AG09309 (cell line): ENCODE measurements at regions not wholly inside any gene's neighbourhood (a gene's known extent, or its start where the extent isn't known, plus 50 kb on each side); places are given as distances from the start of the nearest gene placed in this dataset.
"Not testable (repeated sequence)": the region's sequence is repeated elsewhere in the genome, so short reads cannot be mapped to it uniquely, and the experiment has no call there.

ENCODE experiments used
- DNase-seq: peaks from one replicate; pipeline ENCODE4 v3.0.0-alpha.2; 2010; ENCODE audit warnings: low read depth
- H3K4me3 ChIP-seq: 2 replicates; pipeline ENCODE4 v1.5.1; 2011; ENCODE audit warnings: mild to moderate bottlenecking, low read depth, low read length, moderate library complexity; ENCODE audit not compliant: control insufficient read depth
- TF ChIP-seq, protein P1 (sequence below): IDR thresholded peaks from 2 replicates; pipeline ENCODE4 v1.5.1; 2011; ENCODE audit warnings: mild to moderate bottlenecking, low read depth, low read length, inconsistent platforms; ENCODE audit not compliant: insufficient read depth, control insufficient read depth; ENCODE audit errors: missing control alignments

DNA sequence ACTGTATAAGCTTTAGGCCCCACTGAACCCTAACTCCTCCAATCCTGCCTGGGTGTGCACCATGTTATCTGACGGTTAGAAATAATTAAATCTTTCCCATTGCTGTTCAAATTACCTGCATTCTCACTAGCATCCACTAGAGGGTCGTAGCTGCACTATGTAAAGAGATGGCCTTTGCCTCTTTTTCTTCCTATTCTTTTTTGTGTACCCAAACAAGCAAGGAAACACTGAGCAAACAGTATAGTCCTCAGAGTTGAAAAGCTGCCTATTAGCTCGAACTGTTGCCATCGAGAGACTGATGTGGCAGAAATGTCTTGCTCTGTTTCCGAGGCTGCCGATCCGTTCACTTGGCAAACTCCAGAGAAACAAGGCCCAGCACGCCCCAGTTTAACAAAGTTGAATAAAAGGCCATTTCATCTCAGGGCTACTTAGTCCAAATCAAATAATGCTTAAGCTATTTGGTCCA, 163.8 kb upstream of the TRPM3 start:
- DNase-seq, result peak; percentile 29
- H3K4me3 ChIP-seq, result no peak overlapping the region
- TF ChIP-seq, protein P1, sequence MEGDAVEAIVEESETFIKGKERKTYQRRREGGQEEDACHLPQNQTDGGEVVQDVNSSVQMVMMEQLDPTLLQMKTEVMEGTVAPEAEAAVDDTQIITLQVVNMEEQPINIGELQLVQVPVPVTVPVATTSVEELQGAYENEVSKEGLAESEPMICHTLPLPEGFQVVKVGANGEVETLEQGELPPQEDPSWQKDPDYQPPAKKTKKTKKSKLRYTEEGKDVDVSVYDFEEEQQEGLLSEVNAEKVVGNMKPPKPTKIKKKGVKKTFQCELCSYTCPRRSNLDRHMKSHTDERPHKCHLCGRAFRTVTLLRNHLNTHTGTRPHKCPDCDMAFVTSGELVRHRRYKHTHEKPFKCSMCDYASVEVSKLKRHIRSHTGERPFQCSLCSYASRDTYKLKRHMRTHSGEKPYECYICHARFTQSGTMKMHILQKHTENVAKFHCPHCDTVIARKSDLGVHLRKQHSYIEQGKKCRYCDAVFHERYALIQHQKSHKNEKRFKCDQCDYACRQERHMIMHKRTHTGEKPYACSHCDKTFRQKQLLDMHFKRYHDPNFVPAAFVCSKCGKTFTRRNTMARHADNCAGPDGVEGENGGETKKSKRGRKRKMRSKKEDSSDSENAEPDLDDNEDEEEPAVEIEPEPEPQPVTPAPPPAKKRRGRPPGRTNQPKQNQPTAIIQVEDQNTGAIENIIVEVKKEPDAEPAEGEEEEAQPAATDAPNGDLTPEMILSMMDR, result peak; percentile 84

DNA sequence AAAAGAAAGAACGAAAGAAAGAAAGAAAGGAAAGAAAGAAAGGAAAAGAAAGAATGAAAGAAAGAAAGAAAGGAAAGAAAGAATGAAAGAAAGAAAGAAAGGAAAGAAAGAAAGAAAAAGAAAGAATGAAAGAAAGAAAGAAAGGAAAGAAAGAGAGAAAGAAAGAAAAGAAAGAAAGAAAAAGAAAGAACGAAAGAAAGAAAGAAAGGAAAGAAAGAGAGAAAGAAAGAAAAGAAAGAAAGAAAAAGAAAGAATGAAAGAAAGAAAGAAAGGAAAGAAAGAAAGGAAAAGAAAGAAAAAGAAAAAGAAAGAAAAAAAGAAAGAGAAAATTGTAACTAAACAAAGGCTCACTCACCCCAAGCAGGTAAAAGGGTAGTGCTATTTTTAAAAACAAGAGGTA, 160.7 kb upstream of the TRPM3 start:
- not testable (repeated sequence) for DNase-seq, H3K4me3 ChIP-seq

DNA sequence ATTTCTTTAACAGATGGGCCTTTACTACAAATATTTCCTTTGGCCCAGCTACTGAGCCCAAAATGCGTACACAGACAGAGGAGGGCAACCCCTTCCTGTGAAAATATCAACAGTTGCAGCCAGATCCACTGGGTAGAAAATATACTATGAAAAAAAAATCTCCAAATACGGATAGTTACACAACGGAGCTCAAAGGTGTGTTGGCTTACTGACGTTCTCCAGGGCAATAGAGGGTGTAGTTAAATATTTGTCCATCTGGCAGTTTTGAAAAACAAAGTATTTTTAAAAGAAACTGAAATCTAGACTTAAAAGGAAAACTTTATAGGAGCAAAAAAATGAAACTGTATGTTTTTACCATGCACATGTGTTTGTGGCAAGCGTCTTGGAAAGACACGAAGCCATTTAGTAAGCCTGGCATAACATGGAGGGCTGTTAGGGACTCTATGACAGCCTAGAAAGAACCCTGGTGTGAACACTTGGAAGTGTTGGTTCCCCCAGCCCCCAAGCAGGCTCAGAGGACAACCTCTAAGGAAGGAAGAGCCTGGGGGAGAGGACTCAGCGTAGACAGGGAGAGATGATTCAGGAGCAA, 157.8 kb upstream of the TRPM3 start:
- TF ChIP-seq, protein P1, result no peak
- no peak for DNase-seq
- H3K4me3 ChIP-seq, result no peak overlapping the region

DNA sequence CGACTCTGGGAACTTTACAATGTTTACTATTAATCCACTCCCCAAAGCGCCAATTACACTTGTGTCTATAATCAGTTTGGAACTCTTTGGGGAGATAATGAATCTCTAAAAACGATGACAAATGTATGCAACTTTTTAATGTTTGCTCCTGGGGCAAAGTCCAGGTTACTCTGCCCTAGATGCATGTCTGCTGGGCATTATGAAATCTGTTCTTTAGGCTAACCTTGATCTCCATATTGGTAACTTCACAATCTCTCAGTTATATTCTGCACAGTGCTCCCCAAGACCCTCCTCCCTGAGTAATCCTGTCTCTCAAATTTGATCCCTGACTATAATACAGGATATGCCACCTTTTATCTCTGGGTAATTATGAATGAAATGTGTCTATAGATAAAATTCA, 152.2 kb upstream of the TRPM3 start:
- DNase-seq, result no peak
- no peak overlapping the region for H3K4me3 ChIP-seq
- TF ChIP-seq, protein P1, result no peak

DNA sequence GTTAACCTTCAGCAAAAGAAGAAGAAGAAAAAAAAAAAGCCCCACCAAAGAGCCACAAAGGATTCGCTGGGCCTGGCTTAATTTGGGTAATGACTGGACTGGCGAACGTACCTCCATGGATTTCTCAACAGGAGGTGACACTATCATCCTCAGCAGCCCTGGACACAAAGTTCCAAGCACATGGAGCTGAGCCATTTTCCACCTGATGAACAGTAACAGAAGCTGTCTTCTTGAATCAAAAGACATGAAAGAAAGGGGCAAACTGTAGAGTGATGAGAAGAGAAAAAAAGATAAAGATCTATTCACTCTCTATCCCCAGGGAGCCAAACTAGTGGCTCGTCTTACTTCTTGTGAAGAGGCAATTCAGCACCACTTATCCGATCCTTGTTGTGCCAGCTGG, 150.2 kb upstream of the TRPM3 start:
- H3K4me3 ChIP-seq, result no peak overlapping the region
- DNase-seq, result no peak
- TF ChIP-seq, protein P1, result no peak

DNA sequence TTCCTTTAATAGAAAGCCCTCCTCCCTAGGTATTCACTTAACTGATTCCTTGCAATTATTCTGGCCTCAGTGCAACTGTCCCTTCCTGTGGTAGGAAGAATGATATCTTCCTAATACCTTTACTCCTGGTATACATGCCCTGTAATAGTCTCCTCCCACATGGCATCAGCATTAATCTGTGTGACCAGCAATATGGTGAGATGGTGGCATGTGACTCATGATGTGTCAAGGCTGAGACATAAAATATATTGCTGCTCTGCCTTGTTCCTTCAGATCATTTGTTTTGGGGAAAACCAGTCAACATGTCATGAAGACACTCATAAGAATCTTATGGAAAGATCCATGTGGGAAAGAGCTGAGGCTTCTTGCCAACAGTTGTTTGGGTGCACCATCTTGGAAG, 149.1 kb upstream of the TRPM3 start:
- DNase-seq, result no peak
- TF ChIP-seq, protein P1, result no peak
- no peak overlapping the region for H3K4me3 ChIP-seq

DNA sequence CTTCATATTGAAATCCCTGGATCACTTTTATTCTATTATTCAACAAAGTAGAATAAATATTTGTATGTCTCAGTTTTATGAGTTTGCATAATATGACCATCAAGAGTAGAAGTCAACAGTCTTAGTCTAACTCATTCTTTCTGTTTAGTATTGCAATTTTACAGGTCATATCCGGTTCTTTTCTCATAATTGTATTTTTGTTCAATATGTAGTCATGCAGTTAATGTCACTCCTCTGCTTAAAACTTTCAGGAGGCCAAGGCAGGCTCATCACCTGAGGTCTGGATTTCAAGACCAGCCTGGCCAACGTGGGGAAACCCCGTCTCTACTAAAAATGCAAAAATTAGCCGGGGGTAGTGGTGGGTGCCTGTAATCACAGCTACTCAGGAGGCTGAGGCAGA, 148.4 kb upstream of the TRPM3 start:
- no peak for DNase-seq
- H3K4me3 ChIP-seq, result no peak overlapping the region
- TF ChIP-seq, protein P1, result no peak
